ENCODE measurements at regions not wholly inside any gene's neighbourhood (a gene's known extent, or its start where the extent isn't known, plus 50 kb on each side); places are given as distances from the start of the nearest gene placed in this dataset.

GRCh38 chr13:107976628-107977027, 238.7 kb downstream of the LIG4 start:
- TF ChIP-seq CTCF (IDR thresholded peaks at IDR 0.05): no peak
- no peak for DNase-seq (ENCODE audit: low spot score)
- no peaks in the 10 kb centered on the region for H3K36me3 Mint-ChIP-seq (ENCODE audit: low read depth)
- no peaks in the 10 kb centered on the region for H3K27me3 Mint-ChIP-seq (ENCODE audit: low read depth)
- no peak overlapping the region for H3K27ac Mint-ChIP-seq (ENCODE audit: unreplicated experiment)
- H3K4me3 Mint-ChIP-seq (ENCODE audit: unreplicated experiment): no peak overlapping the region
- H3K9me3 Mint-ChIP-seq (ENCODE audit: low read depth): no peaks in the 10 kb centered on the region
- no peaks in the 10 kb centered on the region for H3K4me1 Mint-ChIP-seq (ENCODE audit: low read depth)

- Mint-ChIP-seq H3K4me3 (ENCODE audit: unreplicated experiment) (no peak overlapping the region), H3K27ac (ENCODE audit: unreplicated experiment) (no peak overlapping the region), H3K27me3 (ENCODE audit: low read depth) (no peaks in the 10 kb centered on the region), H3K36me3 (ENCODE audit: low read depth) (no peaks in the 10 kb centered on the region), H3K9me3 (ENCODE audit: low read depth) (no peaks in the 10 kb centered on the region), H3K4me1 (ENCODE audit: low read depth) (no peaks in the 10 kb centered on the region)
- DNase-seq (ENCODE audit: low spot score): no peak
- no peak for TF ChIP-seq CTCF (IDR thresholded peaks at IDR 0.05)
Observed at GRCh38 chr13:107974409-107974808, 240.9 kb downstream of the LIG4 start.

- no peak for DNase-seq (ENCODE audit: low spot score)
- Mint-ChIP-seq H3K27ac (ENCODE audit: unreplicated experiment) (no peak overlapping the region), H3K4me1 (ENCODE audit: low read depth) (no peaks in the 10 kb centered on the region), H3K27me3 (ENCODE audit: low read depth) (no peaks in the 10 kb centered on the region), H3K9me3 (ENCODE audit: low read depth) (peaks cover 6% of the 10 kb centered on the region), H3K4me3 (ENCODE audit: unreplicated experiment) (no peak overlapping the region), H3K36me3 (ENCODE audit: low read depth) (no peaks in the 10 kb centered on the region)
- no peak for TF ChIP-seq CTCF (IDR thresholded peaks at IDR 0.05)
Observed at GRCh38 chr13:107969546-107969945, 245.8 kb downstream of the LIG4 start.

- Mint-ChIP-seq H3K4me1 (ENCODE audit: low read depth) (no peaks in the 10 kb centered on the region), H3K27ac (ENCODE audit: unreplicated experiment) (no peak overlapping the region), H3K36me3 (ENCODE audit: low read depth) (no peaks in the 10 kb centered on the region), H3K4me3 (ENCODE audit: unreplicated experiment) (no peak overlapping the region), H3K9me3 (ENCODE audit: low read depth) (peaks cover 6% of the 10 kb centered on the region), H3K27me3 (ENCODE audit: low read depth) (no peaks in the 10 kb centered on the region)
- TF ChIP-seq CTCF (IDR thresholded peaks at IDR 0.05): no peak
- no peak for DNase-seq (ENCODE audit: low spot score)
Observed at GRCh38 chr13:107968470-107968869, 246.9 kb downstream of the LIG4 start.

- no peak for TF ChIP-seq CTCF (IDR thresholded peaks at IDR 0.05)
- no peak overlapping the region for H3K4me3 Mint-ChIP-seq (ENCODE audit: unreplicated experiment)
- H3K4me1 Mint-ChIP-seq (ENCODE audit: low read depth): peaks cover 14% of the 10 kb centered on the region
- no peak overlapping the region for H3K27ac Mint-ChIP-seq (ENCODE audit: unreplicated experiment)
- no peaks in the 10 kb centered on the region for H3K36me3 Mint-ChIP-seq (ENCODE audit: low read depth)
- H3K27me3 Mint-ChIP-seq (ENCODE audit: low read depth): no peaks in the 10 kb centered on the region
- no peak for DNase-seq (ENCODE audit: low spot score)
- peaks cover 6% of the 10 kb centered on the region for H3K9me3 Mint-ChIP-seq (ENCODE audit: low read depth)
Observed at GRCh38 chr13:107964395-107964794, 250.9 kb downstream of the LIG4 start.

Measured in chondrocyte (in vitro differentiated cells).